ENCODE measurements at regions not wholly inside any gene's neighbourhood (a gene's known extent, or its start where the extent isn't known, plus 50 kb on each side); places are given as distances from the start of the nearest gene placed in this dataset.

DNA sequence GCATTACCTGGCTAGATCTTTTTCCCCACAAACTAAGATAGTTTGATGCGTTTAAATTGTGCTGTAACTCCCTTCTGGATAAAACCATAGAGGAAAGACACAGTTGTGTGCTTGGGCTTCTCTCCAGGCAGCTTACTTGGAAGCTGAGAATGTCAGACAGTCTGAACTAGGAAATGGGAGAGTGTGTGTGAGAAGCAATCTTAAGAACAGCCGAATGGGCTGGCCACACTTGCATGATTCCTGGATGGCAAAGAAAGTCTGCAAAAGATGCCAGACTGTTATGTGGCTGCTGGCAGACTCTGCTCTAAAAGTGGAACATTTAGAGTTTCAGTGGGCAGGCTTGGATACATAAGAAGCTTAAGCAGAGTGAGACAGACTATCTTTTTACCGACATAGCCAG, 384.3 kb upstream of the PSMD7 start:
- TF ChIP-seq, protein P1, sequence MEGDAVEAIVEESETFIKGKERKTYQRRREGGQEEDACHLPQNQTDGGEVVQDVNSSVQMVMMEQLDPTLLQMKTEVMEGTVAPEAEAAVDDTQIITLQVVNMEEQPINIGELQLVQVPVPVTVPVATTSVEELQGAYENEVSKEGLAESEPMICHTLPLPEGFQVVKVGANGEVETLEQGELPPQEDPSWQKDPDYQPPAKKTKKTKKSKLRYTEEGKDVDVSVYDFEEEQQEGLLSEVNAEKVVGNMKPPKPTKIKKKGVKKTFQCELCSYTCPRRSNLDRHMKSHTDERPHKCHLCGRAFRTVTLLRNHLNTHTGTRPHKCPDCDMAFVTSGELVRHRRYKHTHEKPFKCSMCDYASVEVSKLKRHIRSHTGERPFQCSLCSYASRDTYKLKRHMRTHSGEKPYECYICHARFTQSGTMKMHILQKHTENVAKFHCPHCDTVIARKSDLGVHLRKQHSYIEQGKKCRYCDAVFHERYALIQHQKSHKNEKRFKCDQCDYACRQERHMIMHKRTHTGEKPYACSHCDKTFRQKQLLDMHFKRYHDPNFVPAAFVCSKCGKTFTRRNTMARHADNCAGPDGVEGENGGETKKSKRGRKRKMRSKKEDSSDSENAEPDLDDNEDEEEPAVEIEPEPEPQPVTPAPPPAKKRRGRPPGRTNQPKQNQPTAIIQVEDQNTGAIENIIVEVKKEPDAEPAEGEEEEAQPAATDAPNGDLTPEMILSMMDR (conservative IDR thresholded peaks at IDR 0.05; ENCODE audit: low read depth in 2 of 2): no peak
- TF ChIP-seq EZH2 (IDR thresholded peaks at IDR 0.05; ENCODE audit: low read depth, unreplicated experiment): no peak
- TF ChIP-seq POLR2AphosphoS5 (IDR thresholded peaks at IDR 0.05; ENCODE audit: low read depth): no peak
- TF ChIP-seq, protein P2, sequence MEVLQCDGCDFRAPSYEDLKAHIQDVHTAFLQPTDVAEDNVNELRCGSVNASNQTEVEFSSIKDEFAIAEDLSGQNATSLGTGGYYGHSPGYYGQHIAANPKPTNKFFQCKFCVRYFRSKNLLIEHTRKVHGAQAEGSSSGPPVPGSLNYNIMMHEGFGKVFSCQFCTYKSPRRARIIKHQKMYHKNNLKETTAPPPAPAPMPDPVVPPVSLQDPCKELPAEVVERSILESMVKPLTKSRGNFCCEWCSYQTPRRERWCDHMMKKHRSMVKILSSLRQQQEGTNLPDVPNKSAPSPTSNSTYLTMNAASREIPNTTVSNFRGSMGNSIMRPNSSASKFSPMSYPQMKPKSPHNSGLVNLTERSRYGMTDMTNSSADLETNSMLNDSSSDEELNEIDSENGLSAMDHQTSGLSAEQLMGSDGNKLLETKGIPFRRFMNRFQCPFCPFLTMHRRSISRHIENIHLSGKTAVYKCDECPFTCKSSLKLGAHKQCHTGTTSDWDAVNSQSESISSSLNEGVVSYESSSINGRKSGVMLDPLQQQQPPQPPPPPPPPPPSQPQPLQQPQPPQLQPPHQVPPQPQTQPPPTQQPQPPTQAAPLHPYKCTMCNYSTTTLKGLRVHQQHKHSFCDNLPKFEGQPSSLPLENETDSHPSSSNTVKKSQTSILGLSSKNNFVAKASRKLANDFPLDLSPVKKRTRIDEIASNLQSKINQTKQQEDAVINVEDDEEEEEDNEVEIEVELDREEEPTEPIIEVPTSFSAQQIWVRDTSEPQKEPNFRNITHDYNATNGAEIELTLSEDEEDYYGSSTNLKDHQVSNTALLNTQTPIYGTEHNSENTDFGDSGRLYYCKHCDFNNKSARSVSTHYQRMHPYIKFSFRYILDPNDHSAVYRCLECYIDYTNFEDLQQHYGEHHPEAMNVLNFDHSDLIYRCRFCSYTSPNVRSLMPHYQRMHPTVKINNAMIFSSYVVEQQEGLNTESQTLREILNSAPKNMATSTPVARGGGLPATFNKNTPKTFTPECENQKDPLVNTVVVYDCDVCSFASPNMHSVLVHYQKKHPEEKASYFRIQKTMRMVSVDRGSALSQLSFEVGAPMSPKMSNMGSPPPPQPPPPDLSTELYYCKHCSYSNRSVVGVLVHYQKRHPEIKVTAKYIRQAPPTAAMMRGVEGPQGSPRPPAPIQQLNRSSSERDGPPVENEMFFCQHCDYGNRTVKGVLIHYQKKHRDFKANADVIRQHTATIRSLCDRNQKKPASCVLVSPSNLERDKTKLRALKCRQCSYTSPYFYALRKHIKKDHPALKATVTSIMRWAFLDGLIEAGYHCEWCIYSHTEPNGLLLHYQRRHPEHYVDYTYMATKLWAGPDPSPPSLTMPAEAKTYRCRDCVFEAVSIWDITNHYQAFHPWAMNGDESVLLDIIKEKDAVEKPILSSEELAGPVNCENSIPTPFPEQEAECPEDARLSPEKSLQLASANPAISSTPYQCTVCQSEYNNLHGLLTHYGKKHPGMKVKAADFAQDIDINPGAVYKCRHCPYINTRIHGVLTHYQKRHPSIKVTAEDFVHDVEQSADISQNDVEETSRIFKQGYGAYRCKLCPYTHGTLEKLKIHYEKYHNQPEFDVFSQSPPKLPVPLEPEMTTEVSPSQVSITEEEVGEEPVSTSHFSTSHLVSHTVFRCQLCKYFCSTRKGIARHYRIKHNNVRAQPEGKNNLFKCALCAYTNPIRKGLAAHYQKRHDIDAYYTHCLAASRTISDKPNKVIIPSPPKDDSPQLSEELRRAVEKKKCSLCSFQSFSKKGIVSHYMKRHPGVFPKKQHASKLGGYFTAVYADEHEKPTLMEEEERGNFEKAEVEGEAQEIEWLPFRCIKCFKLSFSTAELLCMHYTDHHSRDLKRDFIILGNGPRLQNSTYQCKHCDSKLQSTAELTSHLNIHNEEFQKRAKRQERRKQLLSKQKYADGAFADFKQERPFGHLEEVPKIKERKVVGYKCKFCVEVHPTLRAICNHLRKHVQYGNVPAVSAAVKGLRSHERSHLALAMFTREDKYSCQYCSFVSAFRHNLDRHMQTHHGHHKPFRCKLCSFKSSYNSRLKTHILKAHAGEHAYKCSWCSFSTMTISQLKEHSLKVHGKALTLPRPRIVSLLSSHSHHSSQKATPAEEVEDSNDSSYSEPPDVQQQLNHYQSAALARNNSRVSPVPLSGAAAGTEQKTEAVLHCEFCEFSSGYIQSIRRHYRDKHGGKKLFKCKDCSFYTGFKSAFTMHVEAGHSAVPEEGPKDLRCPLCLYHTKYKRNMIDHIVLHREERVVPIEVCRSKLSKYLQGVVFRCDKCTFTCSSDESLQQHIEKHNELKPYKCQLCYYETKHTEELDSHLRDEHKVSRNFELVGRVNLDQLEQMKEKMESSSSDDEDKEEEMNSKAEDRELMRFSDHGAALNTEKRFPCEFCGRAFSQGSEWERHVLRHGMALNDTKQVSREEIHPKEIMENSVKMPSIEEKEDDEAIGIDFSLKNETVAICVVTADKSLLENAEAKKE (CRISPR knock-in tag; IDR thresholded peaks at IDR 0.05): no peak
- TF ChIP-seq EZH2phosphoT487 (IDR thresholded peaks at IDR 0.05; ENCODE audit: unreplicated experiment): no peak
